ENCODE measurements at regions not wholly inside any gene's neighbourhood (a gene's known extent, or its start where the extent isn't known, plus 50 kb on each side); places are given as distances from the start of the nearest gene placed in this dataset.

DNA sequence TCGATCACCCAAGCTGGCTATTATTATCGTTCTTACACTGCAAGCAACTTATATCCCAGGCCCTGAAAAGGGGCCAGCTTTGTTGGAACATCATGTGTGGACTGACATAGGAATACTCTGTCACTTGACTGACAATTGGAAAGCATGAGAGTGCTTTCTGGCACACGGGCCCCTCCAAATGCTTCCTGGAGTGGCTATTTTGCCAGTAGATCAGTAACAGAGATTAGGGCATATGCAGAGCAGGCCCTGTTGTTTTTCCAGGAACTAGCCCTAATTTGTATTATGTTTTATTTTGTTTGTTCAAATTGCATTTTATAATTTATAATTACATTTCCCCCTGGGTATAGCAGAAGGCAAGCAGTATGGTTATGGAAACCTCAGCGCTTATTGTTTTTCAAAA is 170.1 kb upstream of the FRMD6 start:
- DNase-seq, result no peak

DNA sequence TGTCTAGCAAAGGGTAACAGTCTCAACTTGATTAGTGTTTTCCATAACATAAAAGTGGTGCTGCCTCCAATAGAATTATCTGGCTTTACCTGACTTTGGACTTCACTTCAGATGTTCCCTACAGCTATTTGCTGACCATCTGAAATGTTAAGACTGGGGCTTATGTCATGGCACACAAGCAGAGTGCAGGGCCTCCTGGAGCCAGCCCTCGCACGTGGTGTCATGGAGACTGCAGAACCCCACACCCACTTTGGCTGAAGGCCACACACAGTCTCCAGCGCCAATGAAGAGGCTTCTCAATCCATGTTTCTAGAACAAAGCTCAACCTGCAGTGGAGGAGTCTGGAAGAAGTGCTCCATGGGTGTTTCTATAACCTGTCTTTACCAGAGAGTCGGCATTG is 169.6 kb upstream of the FRMD6 start:
- no peak for DNase-seq

DNA sequence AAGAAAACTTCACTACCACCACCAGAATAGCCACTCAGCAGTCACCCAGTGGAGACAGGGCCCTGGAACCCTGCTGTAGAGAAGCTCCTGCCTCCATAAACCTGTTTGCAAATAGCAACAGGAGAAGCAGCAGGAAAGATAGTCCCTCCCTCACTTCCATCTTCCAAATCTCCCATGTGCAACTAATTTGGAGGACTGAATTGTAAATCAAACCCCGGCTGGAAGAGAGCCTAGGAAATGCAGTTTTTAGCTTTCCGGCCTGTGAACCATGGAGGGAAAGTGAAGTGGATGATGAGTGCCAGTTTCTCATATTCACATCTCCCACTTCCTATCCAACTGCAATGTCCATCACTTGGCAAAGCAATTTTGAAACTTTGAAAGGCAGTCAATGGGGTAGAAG is 167.2 kb upstream of the FRMD6 start:
- DNase-seq, result no peak

DNA sequence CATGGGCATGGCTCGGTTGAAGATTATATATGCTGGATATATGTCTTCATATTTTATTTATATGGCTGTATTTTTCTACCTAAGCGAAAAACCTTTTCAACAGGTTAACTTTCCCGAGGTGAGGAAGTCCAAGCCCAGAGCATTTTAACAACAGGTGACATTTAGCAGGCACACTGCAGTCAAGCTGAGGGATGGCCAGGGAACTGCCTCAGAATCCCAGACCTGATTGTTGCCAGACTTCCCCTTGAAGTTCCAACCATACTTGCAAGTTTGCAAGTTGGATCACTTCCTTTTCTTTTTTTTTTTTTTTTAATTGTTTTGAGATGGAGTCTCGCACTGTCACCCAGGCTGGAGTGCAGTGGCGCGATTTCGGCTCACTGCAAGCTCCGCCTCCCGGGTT is 166.0 kb upstream of the FRMD6 start:
- no peak for DNase-seq

DNA sequence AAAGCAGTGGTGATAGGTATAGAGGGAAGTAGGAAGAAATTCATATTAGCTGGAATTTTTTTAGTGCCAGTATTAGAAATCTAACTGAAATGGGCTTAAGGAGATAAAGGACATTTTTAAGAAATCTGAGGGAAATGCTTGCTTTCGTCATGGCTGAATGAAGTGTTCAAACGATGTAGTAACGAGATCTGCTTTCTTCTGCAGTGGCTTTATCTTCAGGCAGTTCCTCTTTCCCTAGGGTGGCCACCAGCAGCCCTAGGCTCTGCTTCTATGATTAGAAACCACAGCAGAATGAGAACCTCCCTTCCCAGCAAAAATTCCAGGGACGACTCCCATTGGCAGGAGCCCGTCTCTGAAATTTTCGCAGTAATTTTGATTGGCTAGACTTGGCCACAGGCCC is 163.9 kb upstream of the FRMD6 start:
- no peak for DNase-seq

DNA sequence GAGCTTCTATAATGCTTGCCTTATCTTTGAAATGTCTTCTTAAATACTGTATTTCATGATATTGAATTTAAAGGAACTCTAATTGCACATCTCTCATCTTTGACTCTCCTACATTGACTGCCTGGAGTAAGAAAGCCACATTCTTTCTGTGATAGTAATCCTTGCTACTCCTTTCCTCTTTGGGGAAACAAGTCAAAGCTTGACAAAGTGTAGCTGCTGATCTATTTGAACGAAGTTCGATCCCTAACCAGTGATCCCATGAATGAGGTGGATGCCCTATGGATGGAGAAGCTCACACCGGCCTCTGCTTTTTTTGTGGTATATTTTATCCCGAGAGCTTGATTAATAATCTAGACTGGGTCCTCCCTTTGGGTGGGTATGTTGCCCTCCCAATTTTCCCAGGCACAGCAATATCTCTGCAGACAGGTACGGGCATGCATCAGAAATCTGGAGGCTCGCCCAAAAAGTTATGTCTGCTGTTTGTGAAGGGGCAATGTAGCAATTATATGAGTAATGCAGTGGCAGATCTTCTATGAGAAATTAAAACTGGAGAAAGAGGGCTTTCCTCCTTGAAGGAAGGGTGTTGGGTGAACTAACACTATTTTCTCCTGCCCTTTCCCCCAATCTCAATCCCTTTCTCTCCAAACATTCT is 163.0 kb upstream of the FRMD6 start:
- no peak for DNase-seq

DNA sequence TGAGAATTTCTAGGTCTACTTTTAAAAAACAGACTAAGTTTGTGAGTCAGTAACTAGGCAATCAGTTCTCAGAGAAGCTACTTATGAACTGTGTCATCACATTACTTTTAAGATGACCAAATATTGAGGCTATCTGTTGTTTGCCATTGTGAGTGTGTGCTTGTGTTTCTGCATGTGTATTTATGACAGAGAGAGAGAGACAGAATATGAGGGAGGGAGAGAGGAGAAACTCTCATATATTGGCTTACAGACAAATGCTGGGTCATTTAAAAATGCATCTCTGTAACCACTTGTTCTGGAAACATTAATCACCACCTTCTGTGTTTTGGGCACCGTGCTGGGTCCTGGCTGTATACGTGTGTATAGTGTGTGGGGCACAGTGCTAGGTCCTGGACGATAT is 161.5 kb upstream of the FRMD6 start:
- no peak for DNase-seq

DNA sequence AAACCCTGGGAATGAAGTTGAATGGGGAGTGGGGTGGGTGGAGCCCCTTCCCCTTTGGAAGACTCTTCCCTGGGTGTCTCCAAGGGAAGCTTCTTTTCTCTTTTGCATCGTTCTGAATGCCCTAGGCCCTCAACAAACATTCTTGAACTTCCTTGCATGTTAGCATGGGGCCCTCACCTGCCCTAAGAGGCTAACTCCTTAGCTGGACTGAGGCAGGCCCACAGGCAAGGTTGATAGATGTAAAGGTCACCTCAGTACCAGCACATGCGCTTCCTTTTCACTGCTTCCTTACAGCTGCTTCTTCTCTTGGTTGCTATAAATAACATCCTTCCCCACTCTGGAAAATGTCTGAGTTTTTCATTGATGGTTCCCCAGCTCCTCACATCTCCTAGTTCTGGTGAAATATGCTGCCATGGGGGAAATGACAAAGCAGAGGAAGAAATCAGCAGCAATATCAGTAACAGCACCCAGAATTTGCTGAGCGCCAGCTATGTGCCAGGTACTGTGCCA is 160.6 kb upstream of the FRMD6 start:
- DNase-seq, result no peak

DNA sequence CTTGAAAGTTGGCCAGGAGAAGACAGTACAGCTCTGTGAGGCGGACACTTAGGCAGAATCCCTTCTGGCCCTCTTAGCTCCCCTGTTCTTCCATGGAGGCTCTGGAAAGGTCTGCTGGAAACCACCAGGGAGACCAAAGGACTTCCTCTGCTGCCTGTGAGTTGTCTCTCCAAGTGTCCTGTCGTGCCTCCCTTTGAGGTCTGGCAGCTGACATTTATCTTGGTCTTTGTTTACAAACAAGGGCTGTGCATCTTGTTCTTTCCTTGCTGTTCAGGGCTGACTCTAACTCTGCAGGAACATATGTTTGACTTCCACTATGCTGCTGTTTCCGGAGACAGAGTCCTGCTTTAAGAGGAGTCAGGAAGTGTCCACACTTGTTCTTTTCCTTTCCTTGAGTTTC is 159.9 kb upstream of the FRMD6 start:
- no peak for DNase-seq

DNA sequence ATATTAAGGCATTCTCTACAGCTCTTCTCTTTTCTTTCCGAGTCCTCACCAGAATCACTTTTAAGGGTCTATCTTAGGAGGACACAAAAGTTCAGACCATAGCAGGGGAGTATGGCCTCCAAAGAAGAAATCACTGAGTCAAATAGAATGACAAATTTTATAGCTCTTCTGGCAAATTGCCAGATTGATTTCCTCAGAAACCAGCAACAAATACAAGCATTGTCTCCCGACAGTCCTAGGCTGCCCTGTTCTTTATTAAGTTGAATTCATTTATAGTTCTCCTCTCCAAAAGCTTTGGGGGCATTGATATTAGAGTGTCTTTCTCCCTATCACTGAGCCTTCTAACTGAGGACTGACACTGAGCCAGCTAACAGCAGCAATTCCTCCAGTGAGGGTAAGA is 156.4 kb upstream of the FRMD6 start:
- DNase-seq, result no peak

DNA sequence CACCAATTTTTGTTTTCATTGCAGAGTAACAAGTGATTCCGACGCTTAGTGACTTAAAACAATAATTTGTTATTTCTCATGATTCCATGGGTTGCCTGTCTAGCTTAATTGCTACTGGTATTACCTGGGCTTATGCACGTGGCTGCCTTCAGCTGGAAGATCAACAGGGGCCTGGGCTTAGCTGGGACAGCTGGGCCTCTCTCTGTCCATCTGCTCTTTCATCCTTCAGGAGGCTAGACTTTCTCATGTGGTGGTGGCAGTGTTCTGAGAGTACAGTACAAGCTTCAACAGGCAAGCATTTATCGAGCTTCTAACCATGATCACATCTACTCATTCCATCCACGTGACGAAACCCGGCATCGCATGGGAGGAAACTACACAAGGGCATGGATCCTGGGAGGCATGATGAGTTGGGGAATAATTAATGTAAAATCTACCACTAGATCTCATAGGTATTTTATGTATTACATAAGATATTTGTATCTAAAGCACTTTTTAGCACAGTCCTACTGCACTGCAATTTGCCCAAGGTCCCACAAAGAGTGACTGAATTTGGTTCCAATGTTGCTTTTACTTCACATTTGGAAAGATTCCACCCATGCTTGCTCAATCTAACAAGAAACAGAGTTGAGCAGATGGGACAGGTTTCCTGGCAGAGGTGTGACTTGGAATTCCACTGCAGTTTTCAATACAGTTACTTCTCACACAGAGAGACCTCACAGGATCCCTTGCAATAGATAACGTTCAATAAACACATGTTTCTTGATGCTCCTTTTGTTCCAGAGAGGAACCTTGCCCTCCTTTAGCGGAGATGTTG is 153.1 kb upstream of the FRMD6 start:
- DNase-seq, result no peak

DNA sequence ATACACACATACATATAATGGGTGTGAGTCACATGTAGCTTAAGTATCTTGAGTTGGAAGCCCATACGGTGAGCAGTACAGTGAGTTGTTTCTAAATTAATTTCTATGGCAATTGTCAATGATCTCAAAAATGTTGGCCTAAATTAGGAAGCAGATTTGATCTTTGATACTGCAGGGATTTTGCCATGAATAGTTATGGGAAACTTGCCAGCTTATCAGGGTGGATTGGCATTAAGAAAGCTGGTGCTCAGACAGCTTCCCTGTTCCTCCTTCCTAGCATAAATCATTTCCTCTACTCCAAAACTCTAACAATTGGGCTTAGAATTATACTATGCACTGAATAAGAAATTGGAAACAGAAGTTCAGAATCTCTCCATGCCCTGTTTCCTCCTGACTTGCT is 150.9 kb upstream of the FRMD6 start:
- DNase-seq, result no peak

DNA sequence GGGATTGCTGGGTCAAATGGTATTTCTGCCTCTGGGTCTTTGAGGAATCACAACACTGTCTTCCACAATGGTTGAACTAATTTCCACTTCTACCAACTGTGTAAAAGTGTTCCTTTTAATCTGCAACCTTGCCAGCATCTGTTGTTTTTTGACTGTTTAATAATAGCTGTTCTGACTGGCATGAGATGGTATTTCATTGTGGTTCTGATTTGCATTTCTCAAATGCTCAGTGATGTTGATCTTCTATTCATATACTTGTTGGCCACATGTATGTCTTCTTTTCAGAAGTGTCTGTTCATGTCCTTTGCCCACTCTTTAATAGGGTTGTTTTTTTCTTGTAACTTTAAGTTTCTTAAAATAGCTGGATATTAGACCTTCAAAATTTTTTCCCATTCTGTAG is 150.0 kb upstream of the FRMD6 start:
- DNase-seq, result no peak

DNA sequence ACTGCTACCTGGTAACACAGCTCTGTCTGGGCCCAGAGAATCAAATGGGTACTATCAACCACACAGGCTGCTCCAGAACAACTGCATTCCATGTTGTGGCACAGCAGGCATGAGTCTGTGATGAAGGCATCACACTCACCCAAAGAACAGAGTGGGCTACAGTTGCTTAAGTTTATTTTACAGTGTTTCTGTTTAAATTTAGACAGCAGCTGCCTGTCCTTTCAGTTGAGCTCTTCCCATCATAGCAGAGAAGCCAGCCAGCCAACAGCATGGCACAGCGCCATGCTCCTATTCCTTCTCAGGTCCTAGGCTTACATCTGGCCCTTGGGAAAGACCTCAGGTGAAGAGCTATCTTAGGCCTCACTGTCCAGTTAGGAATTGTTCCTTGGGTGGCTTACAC is 147.0 kb upstream of the FRMD6 start:
- no peak for DNase-seq

DNA sequence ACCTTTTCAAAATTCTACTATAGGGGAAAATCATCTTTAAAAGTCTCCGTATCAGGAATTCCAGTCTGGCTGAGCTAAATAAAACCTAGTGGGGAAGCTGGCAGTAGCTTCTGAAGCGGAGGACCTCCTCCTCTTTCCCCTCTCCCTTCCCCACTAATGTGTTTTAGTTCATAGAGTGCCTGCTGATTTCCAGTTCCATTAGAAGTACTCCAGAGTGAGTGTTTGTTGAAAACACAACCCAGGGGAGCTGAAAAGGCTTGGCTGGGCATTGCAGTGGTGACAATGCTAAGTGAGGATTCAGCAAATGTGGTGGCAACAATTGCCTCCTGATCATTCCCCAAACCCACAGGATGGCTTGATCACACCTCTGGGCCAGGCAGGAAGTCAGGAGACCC is 144.2 kb upstream of the FRMD6 start:
- DNase-seq, result peak; percentile 76

DNA sequence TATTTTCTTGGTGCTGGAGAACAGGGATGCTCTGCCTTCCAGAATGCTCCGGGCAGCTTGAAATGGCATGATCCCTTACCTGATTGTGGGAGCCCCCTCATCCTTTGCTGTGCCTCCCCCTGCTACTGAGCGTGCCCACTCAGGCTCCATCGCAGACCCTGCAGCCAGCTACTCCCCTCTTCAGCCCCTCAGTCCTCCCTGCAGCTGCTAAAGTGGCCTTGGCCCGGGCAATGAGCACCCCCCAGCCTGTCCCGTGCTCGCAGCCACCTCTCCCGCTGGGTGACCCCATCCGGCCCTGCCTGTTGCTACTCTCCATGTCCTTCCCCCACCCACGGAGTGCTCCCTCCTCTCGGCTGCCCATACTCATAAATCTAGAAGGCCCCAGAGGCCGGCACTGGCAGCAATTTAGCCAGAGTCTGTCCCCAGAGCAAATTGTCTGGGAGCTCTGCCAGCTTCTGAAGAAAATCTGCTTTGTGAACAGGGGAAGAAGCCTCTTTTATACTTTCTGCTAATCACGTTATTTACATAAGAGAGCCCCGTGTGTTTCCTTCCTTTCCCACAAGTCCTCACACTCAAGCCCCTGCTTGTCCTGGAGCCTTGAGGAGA is 143.7 kb upstream of the FRMD6 start:
- DNase-seq, result peak; percentile 68

DNA sequence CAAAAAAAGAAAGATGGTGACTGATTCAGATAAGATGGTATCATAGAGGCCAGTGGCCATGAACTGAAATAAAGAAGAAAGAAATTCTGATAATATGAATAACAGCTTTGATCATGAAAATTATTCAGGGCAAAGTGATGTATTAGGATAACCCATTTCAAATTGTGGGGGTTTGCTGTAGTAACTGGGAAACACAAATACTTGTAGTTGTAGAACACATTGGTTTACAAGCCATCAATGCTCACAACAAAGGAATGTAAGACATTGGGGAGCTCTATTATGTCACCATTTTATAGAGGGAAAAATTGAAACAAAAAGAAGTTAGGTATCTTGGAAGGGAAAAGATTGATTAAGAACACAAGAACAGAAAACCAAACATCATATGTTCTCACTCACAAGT is 140.4 kb upstream of the FRMD6 start:
- DNase-seq, result no peak

DNA sequence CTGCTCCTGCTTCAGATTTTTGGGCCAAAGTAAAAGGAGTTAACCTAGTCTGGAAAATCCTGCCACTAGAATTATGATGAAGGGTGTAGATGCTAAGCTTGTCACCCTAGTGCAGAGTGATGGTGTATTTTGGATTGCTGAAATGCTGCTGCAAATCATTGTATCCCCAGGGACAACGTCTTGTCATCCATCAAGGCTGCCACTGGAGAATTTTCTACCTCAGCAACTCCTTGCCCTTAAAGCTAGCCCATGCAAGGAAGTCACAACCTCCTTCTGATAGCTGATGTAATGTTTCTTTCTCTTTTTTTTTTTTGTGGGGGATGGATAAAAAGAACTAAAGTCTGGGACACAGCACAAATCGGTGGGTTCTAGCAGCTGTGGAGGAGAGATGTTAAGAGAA is 139.4 kb upstream of the FRMD6 start:
- DNase-seq, result no peak

DNA sequence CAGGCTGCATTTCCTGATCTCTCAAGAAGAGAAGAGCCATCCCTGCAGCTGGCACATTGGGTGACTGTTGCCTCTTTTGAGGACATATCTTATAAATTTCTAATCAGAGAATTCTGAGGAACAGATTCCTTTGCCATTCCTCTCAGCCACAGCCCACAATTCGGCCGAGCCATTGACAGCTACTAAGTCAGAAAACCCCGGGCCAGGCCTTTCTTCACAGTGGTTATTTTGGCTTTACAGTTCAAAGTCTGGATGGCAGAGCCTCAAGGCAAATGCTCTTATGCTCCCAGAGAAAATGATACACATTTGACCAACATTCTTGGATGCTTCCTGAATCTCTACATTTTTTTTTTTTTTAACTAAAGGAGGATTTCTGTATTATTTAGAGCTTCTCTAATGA is 138.4 kb upstream of the FRMD6 start:
- no peak for DNase-seq

DNA sequence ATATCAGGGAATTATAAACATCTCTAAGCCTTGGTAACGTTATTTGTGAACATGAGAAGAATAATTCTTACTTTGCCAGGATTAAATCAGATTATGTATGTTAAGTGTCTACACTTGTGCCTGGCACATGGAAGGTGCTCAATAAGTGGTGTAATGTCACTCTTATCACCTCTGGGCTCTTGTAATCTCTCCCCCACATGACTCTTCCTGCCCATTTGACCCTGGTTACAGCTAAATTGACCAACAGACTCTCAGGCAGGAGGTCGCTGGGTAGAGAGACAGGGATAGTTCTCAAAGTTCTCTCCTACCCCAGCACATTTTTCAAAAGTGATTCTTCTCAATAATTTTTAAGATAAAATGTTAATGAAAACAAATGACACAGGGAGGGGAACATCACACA is 137.8 kb upstream of the FRMD6 start:
- no peak for DNase-seq

DNA sequence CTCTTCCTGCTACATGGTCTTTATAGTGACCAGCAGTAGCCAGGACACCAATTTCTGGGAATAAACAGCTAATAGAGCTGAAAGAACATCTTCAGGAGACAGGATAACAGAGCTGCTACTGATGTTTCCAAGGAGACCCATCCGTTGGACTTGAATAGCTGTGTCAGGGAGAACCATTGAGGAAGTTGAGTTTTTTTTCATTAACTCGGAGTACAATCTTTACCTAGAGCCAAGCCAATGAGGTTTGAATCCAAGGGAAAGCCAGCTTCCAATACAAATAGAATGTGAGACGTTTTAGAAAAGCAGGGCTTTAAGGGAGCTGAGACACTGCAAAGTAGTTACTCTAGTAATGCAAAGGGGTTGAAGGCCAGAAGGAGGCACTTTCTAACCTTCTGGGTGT is 136.1 kb upstream of the FRMD6 start:
- no peak for DNase-seq

DNA sequence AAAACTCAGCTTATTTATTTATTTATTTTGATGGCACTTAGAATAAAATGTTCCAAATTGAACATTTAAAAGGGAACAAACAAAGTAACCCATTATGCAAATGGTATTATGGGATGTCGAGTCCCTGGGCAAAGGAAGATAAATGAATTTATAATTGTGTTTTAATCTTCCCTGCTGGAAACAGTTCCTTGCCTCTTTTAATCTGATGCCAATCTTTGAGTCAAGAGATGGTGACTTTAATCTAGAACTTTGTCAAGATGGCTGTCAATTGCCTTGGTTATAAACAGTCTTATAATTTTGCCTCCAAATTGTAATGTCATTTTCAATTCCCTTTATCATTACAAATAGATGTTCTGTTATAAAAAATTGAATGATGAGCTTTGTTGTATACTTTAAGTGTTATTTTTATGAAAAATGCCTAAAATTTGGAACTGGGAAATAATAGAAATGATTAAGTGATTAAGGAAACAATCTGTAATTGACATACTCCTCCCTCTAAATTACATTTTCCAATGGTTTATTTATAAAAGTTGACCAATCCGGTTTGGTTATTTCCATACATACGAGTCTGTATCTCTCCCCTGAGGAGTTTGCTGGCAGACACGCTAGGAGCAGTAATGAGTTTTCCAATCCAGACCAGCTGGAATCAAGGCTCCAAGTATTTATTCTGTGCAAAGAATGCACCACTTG is 134.9 kb upstream of the FRMD6 start:
- no peak for DNase-seq

DNA sequence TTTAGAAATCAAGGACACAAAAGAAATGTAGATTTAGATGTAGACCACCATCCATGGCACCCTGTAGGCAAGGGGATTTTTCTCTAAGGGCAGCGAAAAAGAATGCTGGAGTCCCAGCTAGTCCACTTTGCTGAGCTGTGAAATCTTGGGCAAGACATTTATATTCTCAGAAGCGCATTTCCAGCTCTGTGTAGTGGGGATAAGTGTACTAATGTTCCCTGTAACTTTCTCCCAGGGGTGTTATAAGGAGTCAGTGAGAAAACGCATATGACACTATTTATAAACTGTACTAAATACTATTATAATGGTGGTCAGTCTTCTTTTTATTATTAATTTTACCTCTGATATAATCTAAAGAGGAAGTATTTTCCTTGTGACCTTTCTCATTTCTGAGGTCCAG is 133.4 kb upstream of the FRMD6 start:
- no peak for DNase-seq

DNA sequence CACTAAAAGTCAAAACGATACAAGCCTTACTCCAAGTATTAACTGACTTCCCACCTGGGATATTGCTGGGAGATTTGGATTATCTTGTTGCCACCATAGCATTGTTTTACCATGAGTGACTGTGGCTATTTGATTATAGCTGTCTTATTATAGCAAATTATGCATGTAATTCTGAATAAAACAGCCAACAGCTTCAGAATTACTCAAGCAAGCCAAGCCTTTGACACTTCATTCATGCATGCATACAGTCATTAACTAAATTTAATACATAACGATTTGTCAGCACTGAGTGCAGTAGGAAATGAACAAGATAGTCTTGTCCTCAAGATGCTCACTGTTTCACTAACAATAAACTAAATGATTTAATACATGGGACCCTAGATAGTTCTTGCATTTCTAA is 133.0 kb upstream of the FRMD6 start:
- no peak for DNase-seq
